Ishikawa (cell line): ENCODE measurements at regions not wholly inside any gene's neighbourhood (a gene's known extent, or its start where the extent isn't known, plus 50 kb on each side); places are given as distances from the start of the nearest gene placed in this dataset.

Experiments used
- CREB1 ChIP-seq: IDR thresholded peaks from 2 replicates; pipeline ENCODE4 v1.6.1; 2012; ENCODE audit warnings: low read depth
- EP300 ChIP-seq: IDR thresholded peaks from 2 replicates; pipeline ENCODE4 v1.6.1; 2012; ENCODE audit warnings: borderline replicate concordance
- RAD21 ChIP-seq: IDR thresholded peaks from 2 replicates; pipeline ENCODE4 v1.6.1; 2012; ENCODE audit warnings: low read depth
- TCF12 ChIP-seq: IDR thresholded peaks from 2 replicates; pipeline ENCODE4 v1.6.1; 2012; ENCODE audit warnings: low read depth
- TF ChIP-seq, protein P1 (sequence below): IDR thresholded peaks from 2 replicates; pipeline ENCODE4 v1.6.1; 2012
- TF ChIP-seq, protein P2 (sequence below): IDR thresholded peaks from 2 replicates; pipeline ENCODE4 v1.6.1; 2012; ENCODE audit warnings: low read depth, mild to moderate bottlenecking

DNA sequence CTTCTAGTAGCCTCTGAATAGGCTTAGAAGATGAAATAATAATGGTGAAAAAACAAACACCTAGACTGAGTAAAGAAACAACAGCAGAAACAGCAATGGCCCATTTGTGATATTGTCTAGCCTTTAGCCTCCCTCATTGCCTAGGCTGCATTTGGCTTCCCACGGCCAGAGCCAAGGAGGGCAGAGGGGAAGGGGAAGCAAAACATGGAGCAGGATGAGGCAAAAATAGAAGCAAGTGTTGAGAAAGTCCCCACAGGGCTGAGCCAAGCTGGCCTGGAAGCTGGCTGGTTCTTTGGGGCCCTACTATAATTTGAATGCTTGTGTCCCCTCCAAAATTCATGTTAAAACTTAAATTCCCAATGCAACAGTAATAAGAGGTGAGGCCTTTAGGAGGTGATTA lies 60.2 kb upstream of the KSR1 start:
- TF ChIP-seq, protein P1, sequence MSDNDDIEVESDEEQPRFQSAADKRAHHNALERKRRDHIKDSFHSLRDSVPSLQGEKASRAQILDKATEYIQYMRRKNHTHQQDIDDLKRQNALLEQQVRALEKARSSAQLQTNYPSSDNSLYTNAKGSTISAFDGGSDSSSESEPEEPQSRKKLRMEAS = no peak
- TF ChIP-seq RAD21 = no peak
- TF ChIP-seq TCF12 = no peak
- TF ChIP-seq, protein P2, sequence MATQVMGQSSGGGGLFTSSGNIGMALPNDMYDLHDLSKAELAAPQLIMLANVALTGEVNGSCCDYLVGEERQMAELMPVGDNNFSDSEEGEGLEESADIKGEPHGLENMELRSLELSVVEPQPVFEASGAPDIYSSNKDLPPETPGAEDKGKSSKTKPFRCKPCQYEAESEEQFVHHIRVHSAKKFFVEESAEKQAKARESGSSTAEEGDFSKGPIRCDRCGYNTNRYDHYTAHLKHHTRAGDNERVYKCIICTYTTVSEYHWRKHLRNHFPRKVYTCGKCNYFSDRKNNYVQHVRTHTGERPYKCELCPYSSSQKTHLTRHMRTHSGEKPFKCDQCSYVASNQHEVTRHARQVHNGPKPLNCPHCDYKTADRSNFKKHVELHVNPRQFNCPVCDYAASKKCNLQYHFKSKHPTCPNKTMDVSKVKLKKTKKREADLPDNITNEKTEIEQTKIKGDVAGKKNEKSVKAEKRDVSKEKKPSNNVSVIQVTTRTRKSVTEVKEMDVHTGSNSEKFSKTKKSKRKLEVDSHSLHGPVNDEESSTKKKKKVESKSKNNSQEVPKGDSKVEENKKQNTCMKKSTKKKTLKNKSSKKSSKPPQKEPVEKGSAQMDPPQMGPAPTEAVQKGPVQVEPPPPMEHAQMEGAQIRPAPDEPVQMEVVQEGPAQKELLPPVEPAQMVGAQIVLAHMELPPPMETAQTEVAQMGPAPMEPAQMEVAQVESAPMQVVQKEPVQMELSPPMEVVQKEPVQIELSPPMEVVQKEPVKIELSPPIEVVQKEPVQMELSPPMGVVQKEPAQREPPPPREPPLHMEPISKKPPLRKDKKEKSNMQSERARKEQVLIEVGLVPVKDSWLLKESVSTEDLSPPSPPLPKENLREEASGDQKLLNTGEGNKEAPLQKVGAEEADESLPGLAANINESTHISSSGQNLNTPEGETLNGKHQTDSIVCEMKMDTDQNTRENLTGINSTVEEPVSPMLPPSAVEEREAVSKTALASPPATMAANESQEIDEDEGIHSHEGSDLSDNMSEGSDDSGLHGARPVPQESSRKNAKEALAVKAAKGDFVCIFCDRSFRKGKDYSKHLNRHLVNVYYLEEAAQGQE = no peak
- no peak for TF ChIP-seq CREB1
- TF ChIP-seq EP300 = no peak
